LNCAP (cell line): ENCODE measurements at regions not wholly inside any gene's neighbourhood (a gene's known extent, or its start where the extent isn't known, plus 50 kb on each side); places are given as distances from the start of the nearest gene placed in this dataset.

ENCODE experiments used
- CTCF ChIP-seq: fragments of 450-650 bp; IDR thresholded peaks from 2 replicates; pipeline ENCODE4 v1.5.1; 2017; ENCODE audit warnings: mild to moderate bottlenecking

- no peak for TF ChIP-seq CTCF
Observed at GRCh38 chr10:59585046-59585700, 124.5 kb downstream of the SLC16A9 start.

- TF ChIP-seq CTCF, result no peak
Observed at GRCh38 chr10:59582780-59583179, 126.9 kb downstream of the SLC16A9 start.

- no peak for TF ChIP-seq CTCF
Observed at GRCh38 chr10:59582058-59582457, 127.6 kb downstream of the SLC16A9 start.

- peak; percentile 76 for TF ChIP-seq CTCF
Observed at GRCh38 chr10:59580026-59580863, 129.4 kb downstream of the SLC16A9 start.

GRCh38 chr10:59578741-59579140 lies 130.9 kb downstream of the SLC16A9 start:
- no peak for TF ChIP-seq CTCF

- TF ChIP-seq CTCF, result no peak
Observed at GRCh38 chr10:59577984-59578383, 131.7 kb downstream of the SLC16A9 start.

- TF ChIP-seq CTCF, result no peak
Observed at GRCh38 chr10:59575269-59575668, 134.4 kb downstream of the SLC16A9 start.
